Activated CD4-positive, alpha-beta T cell treated with anti-CD3 and anti-CD28 coated beads for 48 hours (primary cell): ENCODE measurements at regions not wholly inside any gene's neighbourhood (a gene's known extent, or its start where the extent isn't known, plus 50 kb on each side); places are given as distances from the start of the nearest gene placed in this dataset.
"Not testable (repeated sequence)": the region's sequence is repeated elsewhere in the genome, so short reads cannot be mapped to it uniquely, and the experiment has no call there.

ENCODE experiments used
- DNase-seq: peaks from one replicate; pipeline ENCODE4 v3.0.0-alpha.2; 2020

- no peak for DNase-seq
Measured at GRCh38 chr15:95737060-95737459, 593.4 kb upstream of the NR2F2 start.

GRCh38 chr15:95739131-95739530, 591.4 kb upstream of the NR2F2 start:
- no peak for DNase-seq

- DNase-seq = no peak
Measured at GRCh38 chr15:95741830-95742229, 588.7 kb upstream of the NR2F2 start.

GRCh38 chr15:95742256-95742655, 588.2 kb upstream of the NR2F2 start:
- DNase-seq = no peak

- no peak for DNase-seq
Measured at GRCh38 chr15:95742836-95743235, 587.7 kb upstream of the NR2F2 start.

- DNase-seq = no peak
Measured at GRCh38 chr15:95757171-95757570, 573.3 kb upstream of the NR2F2 start.

- DNase-seq = no peak
Measured at GRCh38 chr15:95758451-95758850, 572.0 kb upstream of the NR2F2 start.

GRCh38 chr15:95758851-95759250, 571.6 kb upstream of the NR2F2 start:
- no peak for DNase-seq

- no peak for DNase-seq
Measured at GRCh38 chr15:95760508-95760907, 570.0 kb upstream of the NR2F2 start.

GRCh38 chr15:95761501-95762165, 568.9 kb upstream of the NR2F2 start:
- no peak for DNase-seq

- DNase-seq = no peak
Measured at GRCh38 chr15:95763426-95763825, 567.1 kb upstream of the NR2F2 start.

GRCh38 chr15:95765161-95765560, 565.3 kb upstream of the NR2F2 start:
- DNase-seq = no peak

- DNase-seq = no peak
Measured at GRCh38 chr15:95770196-95770595, 560.3 kb upstream of the NR2F2 start.

- no peak for DNase-seq
Measured at GRCh38 chr15:95772982-95773381, 557.5 kb upstream of the NR2F2 start.

GRCh38 chr15:95784508-95784907, 546.0 kb upstream of the NR2F2 start:
- DNase-seq = no peak

- not testable (repeated sequence) for DNase-seq
Measured at GRCh38 chr15:95785276-95785675, 545.2 kb upstream of the NR2F2 start.

GRCh38 chr15:95793231-95793630, 537.3 kb upstream of the NR2F2 start:
- no peak for DNase-seq

GRCh38 chr15:95795386-95795785, 535.1 kb upstream of the NR2F2 start:
- no peak for DNase-seq

GRCh38 chr15:95799286-95800200, 531.0 kb upstream of the NR2F2 start:
- DNase-seq = no peak

- no peak for DNase-seq
Measured at GRCh38 chr15:95804484-95804883, 526.0 kb upstream of the NR2F2 start.

- DNase-seq = no peak
Measured at GRCh38 chr15:95812491-95812890, 518.0 kb upstream of the NR2F2 start.

- DNase-seq = no peak
Measured at GRCh38 chr15:95814908-95815307, 515.6 kb upstream of the NR2F2 start.

GRCh38 chr15:95816591-95816990, 513.9 kb upstream of the NR2F2 start:
- no peak for DNase-seq

GRCh38 chr15:95822961-95823360, 507.5 kb upstream of the NR2F2 start:
- DNase-seq = no peak
